ENCODE measurements at regions not wholly inside any gene's neighbourhood (a gene's known extent, or its start where the extent isn't known, plus 50 kb on each side); places are given as distances from the start of the nearest gene placed in this dataset.

- H3K9me3 ChIP-seq (ENCODE audit: control insufficient read depth in 2 of 2, insufficient read depth in 1 of 2, low read depth in 1 of 2, low read length in 1 of 2): no peaks in the 10 kb centered on the region
- 65 to 68% methylated on average over 7 of the region's 7 CpGs for WGBS, 2 donors
- no peak overlapping the region for H3K27ac ChIP-seq (ENCODE audit: low read depth in 2 of 2, low read length in 1 of 2)
- no peaks in the 10 kb centered on the region for H3K4me1 ChIP-seq (ENCODE audit: control insufficient read depth in 2 of 2, insufficient read depth in 2 of 2, low read length in 1 of 2)
- H3K36me3 ChIP-seq (ENCODE audit: control insufficient read depth in 2 of 2, insufficient read depth in 2 of 2, low read length in 1 of 2): no peaks in the 10 kb centered on the region
- no peaks in the 10 kb centered on the region for H3K27me3 ChIP-seq (ENCODE audit: control insufficient read depth in 1 of 2, insufficient read depth in 2 of 2, low read length in 2 of 2)
- no peak overlapping the region for H3K4me3 ChIP-seq (ENCODE audit: low read depth in 1 of 2, low read length in 2 of 2)
These were observed 423.3 kb downstream of the MZT1 start for GRCh38 chr13:72303941-72304746.

- no peak overlapping the region for H3K27ac ChIP-seq (ENCODE audit: low read depth in 2 of 2, low read length in 1 of 2)
- H3K4me3 ChIP-seq (ENCODE audit: low read depth in 1 of 2, low read length in 2 of 2): no peak overlapping the region
- H3K27me3 ChIP-seq (ENCODE audit: control insufficient read depth in 1 of 2, insufficient read depth in 2 of 2, low read length in 2 of 2): no peaks in the 10 kb centered on the region
- no peaks in the 10 kb centered on the region for H3K36me3 ChIP-seq (ENCODE audit: control insufficient read depth in 2 of 2, insufficient read depth in 2 of 2, low read length in 1 of 2)
- 71 to 75% methylated on average over 3 of the region's 3 CpGs for WGBS, 2 donors
- H3K4me1 ChIP-seq (ENCODE audit: control insufficient read depth in 2 of 2, insufficient read depth in 2 of 2, low read length in 1 of 2): no peaks in the 10 kb centered on the region
- H3K9me3 ChIP-seq (ENCODE audit: control insufficient read depth in 2 of 2, insufficient read depth in 1 of 2, low read depth in 1 of 2, low read length in 1 of 2): no peaks in the 10 kb centered on the region
These were observed 429.2 kb upstream of the DACH1 start for GRCh38 chr13:72296246-72296645.

GRCh38 chr13:72295153-72295552, 428.1 kb upstream of the DACH1 start:
- Histone ChIP-seq H3K36me3 (ENCODE audit: control insufficient read depth in 2 of 2, insufficient read depth in 2 of 2, low read length in 1 of 2) (no peaks in the 10 kb centered on the region), H3K4me1 (ENCODE audit: control insufficient read depth in 2 of 2, insufficient read depth in 2 of 2, low read length in 1 of 2) (no peaks in the 10 kb centered on the region), H3K4me3 (ENCODE audit: low read depth in 1 of 2, low read length in 2 of 2) (no peak overlapping the region), H3K9me3 (ENCODE audit: control insufficient read depth in 2 of 2, insufficient read depth in 1 of 2, low read depth in 1 of 2, low read length in 1 of 2) (no peaks in the 10 kb centered on the region), H3K27me3 (ENCODE audit: control insufficient read depth in 1 of 2, insufficient read depth in 2 of 2, low read length in 2 of 2) (no peaks in the 10 kb centered on the region), H3K27ac (ENCODE audit: low read depth in 2 of 2, low read length in 1 of 2) (no peak overlapping the region)
- 63 to 66% methylated on average over 2 of the region's 2 CpGs for WGBS, 2 donors

GRCh38 chr13:72293206-72293605, 426.2 kb upstream of the DACH1 start:
- no peak overlapping the region for H3K27ac ChIP-seq (ENCODE audit: low read depth in 2 of 2, low read length in 1 of 2)
- no peaks in the 10 kb centered on the region for H3K9me3 ChIP-seq (ENCODE audit: control insufficient read depth in 2 of 2, insufficient read depth in 1 of 2, low read depth in 1 of 2, low read length in 1 of 2)
- no peak overlapping the region for H3K4me3 ChIP-seq (ENCODE audit: low read depth in 1 of 2, low read length in 2 of 2)
- H3K27me3 ChIP-seq (ENCODE audit: control insufficient read depth in 1 of 2, insufficient read depth in 2 of 2, low read length in 2 of 2): no peaks in the 10 kb centered on the region
- 79 to 81% methylated on average over 1 of the region's 1 CpG for WGBS, 2 donors
- H3K36me3 ChIP-seq (ENCODE audit: control insufficient read depth in 2 of 2, insufficient read depth in 2 of 2, low read length in 1 of 2): no peaks in the 10 kb centered on the region
- H3K4me1 ChIP-seq (ENCODE audit: control insufficient read depth in 2 of 2, insufficient read depth in 2 of 2, low read length in 1 of 2): no peaks in the 10 kb centered on the region

GRCh38 chr13:72290962-72291681, 424.1 kb upstream of the DACH1 start:
- Histone ChIP-seq H3K27me3 (ENCODE audit: control insufficient read depth in 1 of 2, insufficient read depth in 2 of 2, low read length in 2 of 2) (no peaks in the 10 kb centered on the region), H3K27ac (ENCODE audit: low read depth in 2 of 2, low read length in 1 of 2) (no peak overlapping the region), H3K9me3 (ENCODE audit: control insufficient read depth in 2 of 2, insufficient read depth in 1 of 2, low read depth in 1 of 2, low read length in 1 of 2) (no peaks in the 10 kb centered on the region), H3K36me3 (ENCODE audit: control insufficient read depth in 2 of 2, insufficient read depth in 2 of 2, low read length in 1 of 2) (no peaks in the 10 kb centered on the region), H3K4me1 (ENCODE audit: control insufficient read depth in 2 of 2, insufficient read depth in 2 of 2, low read length in 1 of 2) (no peaks in the 10 kb centered on the region), H3K4me3 (ENCODE audit: low read depth in 1 of 2, low read length in 2 of 2) (no peak overlapping the region)

GRCh38 chr13:72286421-72286820, 419.4 kb upstream of the DACH1 start:
- no peaks in the 10 kb centered on the region for H3K27me3 ChIP-seq (ENCODE audit: control insufficient read depth in 1 of 2, insufficient read depth in 2 of 2, low read length in 2 of 2)
- H3K9me3 ChIP-seq (ENCODE audit: control insufficient read depth in 2 of 2, insufficient read depth in 1 of 2, low read depth in 1 of 2, low read length in 1 of 2): no peaks in the 10 kb centered on the region
- no peaks in the 10 kb centered on the region for H3K4me1 ChIP-seq (ENCODE audit: control insufficient read depth in 2 of 2, insufficient read depth in 2 of 2, low read length in 1 of 2)
- no peaks in the 10 kb centered on the region for H3K36me3 ChIP-seq (ENCODE audit: control insufficient read depth in 2 of 2, insufficient read depth in 2 of 2, low read length in 1 of 2)
- no peak overlapping the region for H3K27ac ChIP-seq (ENCODE audit: low read depth in 2 of 2, low read length in 1 of 2)
- no peak overlapping the region for H3K4me3 ChIP-seq (ENCODE audit: low read depth in 1 of 2, low read length in 2 of 2)

- Histone ChIP-seq H3K4me3 (ENCODE audit: low read depth in 1 of 2, low read length in 2 of 2) (no peak overlapping the region), H3K27ac (ENCODE audit: low read depth in 2 of 2, low read length in 1 of 2) (no peak overlapping the region), H3K9me3 (ENCODE audit: control insufficient read depth in 2 of 2, insufficient read depth in 1 of 2, low read depth in 1 of 2, low read length in 1 of 2) (no peaks in the 10 kb centered on the region), H3K36me3 (ENCODE audit: control insufficient read depth in 2 of 2, insufficient read depth in 2 of 2, low read length in 1 of 2) (no peaks in the 10 kb centered on the region), H3K27me3 (ENCODE audit: control insufficient read depth in 1 of 2, insufficient read depth in 2 of 2, low read length in 2 of 2) (no peaks in the 10 kb centered on the region), H3K4me1 (ENCODE audit: control insufficient read depth in 2 of 2, insufficient read depth in 2 of 2, low read length in 1 of 2) (no peaks in the 10 kb centered on the region)
- 83 to 84% methylated on average over 2 of the region's 2 CpGs for WGBS, 2 donors
These were observed 417.8 kb upstream of the DACH1 start for GRCh38 chr13:72284791-72285190.

GRCh38 chr13:72261732-72262131, 394.7 kb upstream of the DACH1 start:
- Histone ChIP-seq H3K4me3 (ENCODE audit: low read depth in 1 of 2, low read length in 2 of 2) (no peak overlapping the region), H3K36me3 (ENCODE audit: control insufficient read depth in 2 of 2, insufficient read depth in 2 of 2, low read length in 1 of 2) (no peaks in the 10 kb centered on the region)
- 81 to 94% methylated on average over 1 of the region's 1 CpG for WGBS, 2 donors

GRCh38 chr13:72259528-72259927, 392.5 kb upstream of the DACH1 start:
- Histone ChIP-seq H3K4me1 (ENCODE audit: control insufficient read depth in 2 of 2, insufficient read depth in 2 of 2, low read length in 1 of 2) (no peaks in the 10 kb centered on the region), H3K9me3 (ENCODE audit: control insufficient read depth in 2 of 2, insufficient read depth in 1 of 2, low read depth in 1 of 2, low read length in 1 of 2) (no peaks in the 10 kb centered on the region), H3K4me3 (ENCODE audit: low read depth in 1 of 2, low read length in 2 of 2) (no peak overlapping the region), H3K36me3 (ENCODE audit: control insufficient read depth in 2 of 2, insufficient read depth in 2 of 2, low read length in 1 of 2) (no peaks in the 10 kb centered on the region), H3K27ac (ENCODE audit: low read depth in 2 of 2, low read length in 1 of 2) (no peak overlapping the region), H3K27me3 (ENCODE audit: control insufficient read depth in 1 of 2, insufficient read depth in 2 of 2, low read length in 2 of 2) (peaks cover 0 to 1% of the 10 kb centered on the region in 2 donors)
- WGBS, 2 donors: 51 to 58% methylated on average over 3 of the region's 3 CpGs

More at GRCh38 chr13:72261732-72262131, 394.7 kb upstream of the DACH1 start:
- Histone ChIP-seq H3K4me1 (ENCODE audit: control insufficient read depth in 2 of 2, insufficient read depth in 2 of 2, low read length in 1 of 2) (no peaks in the 10 kb centered on the region), H3K27ac (ENCODE audit: low read depth in 2 of 2, low read length in 1 of 2) (no peak overlapping the region), H3K9me3 (ENCODE audit: control insufficient read depth in 2 of 2, insufficient read depth in 1 of 2, low read depth in 1 of 2, low read length in 1 of 2) (no peaks in the 10 kb centered on the region), H3K27me3 (ENCODE audit: control insufficient read depth in 1 of 2, insufficient read depth in 2 of 2, low read length in 2 of 2) (peaks cover 0 to 2% of the 10 kb centered on the region in 2 donors)
